ENCODE measurements at regions not wholly inside any gene's neighbourhood (a gene's known extent, or its start where the extent isn't known, plus 50 kb on each side); places are given as distances from the start of the nearest gene placed in this dataset.

GRCh38 chr2:78646533-78647364 lies 378.8 kb upstream of the REG3G start:
- DNase-seq (ENCODE audit: low spot score) = no peak
- H3K27me3 ChIP-seq = no peaks in the 10 kb centered on the region
- no peaks in the 10 kb centered on the region for H3K36me3 ChIP-seq
- H3K4me3 ChIP-seq = no peak overlapping the region
- H3K27ac ChIP-seq = no peak overlapping the region
- TF ChIP-seq CTCF (IDR thresholded peaks at IDR 0.05) = no peak
- H3K4me1 ChIP-seq = no peaks in the 10 kb centered on the region
- no peaks in the 10 kb centered on the region for H3K9me3 ChIP-seq

- no peak overlapping the region for H3K27ac ChIP-seq
- H3K9me3 ChIP-seq = no peaks in the 10 kb centered on the region
- H3K4me1 ChIP-seq = no peaks in the 10 kb centered on the region
- no peak for DNase-seq (ENCODE audit: low spot score)
- TF ChIP-seq CTCF (IDR thresholded peaks at IDR 0.05) = no peak
- H3K36me3 ChIP-seq = no peaks in the 10 kb centered on the region
- H3K4me3 ChIP-seq = no peak overlapping the region
- no peaks in the 10 kb centered on the region for H3K27me3 ChIP-seq
Measured at GRCh38 chr2:78648558-78648957, 376.9 kb upstream of the REG3G start.

- no peaks in the 10 kb centered on the region for H3K27me3 ChIP-seq
- H3K4me3 ChIP-seq = no peak overlapping the region
- no peaks in the 10 kb centered on the region for H3K36me3 ChIP-seq
- no peak overlapping the region for H3K27ac ChIP-seq
- no peaks in the 10 kb centered on the region for H3K4me1 ChIP-seq
- TF ChIP-seq CTCF (IDR thresholded peaks at IDR 0.05) = no peak
- DNase-seq (ENCODE audit: low spot score) = no peak
- peaks cover 0 to 4% of the 10 kb centered on the region in 2 donors for H3K9me3 ChIP-seq
Measured at GRCh38 chr2:78654941-78655340, 370.6 kb upstream of the REG3G start.

GRCh38 chr2:78676921-78677696 lies 348.4 kb upstream of the REG3G start:
- Histone ChIP-seq H3K27me3 (no peaks in the 10 kb centered on the region), H3K4me3 (no peak overlapping the region), H3K36me3 (no peaks in the 10 kb centered on the region), H3K27ac (no peak overlapping the region), H3K4me1 (no peaks in the 10 kb centered on the region), H3K9me3 (no peaks in the 10 kb centered on the region)
- no peak for TF ChIP-seq CTCF (IDR thresholded peaks at IDR 0.05)
- DNase-seq (ENCODE audit: low spot score) = no peak

GRCh38 chr2:78677774-78678173 lies 347.7 kb upstream of the REG3G start:
- Histone ChIP-seq H3K4me3 (no peak overlapping the region), H3K27ac (no peak overlapping the region), H3K9me3 (no peaks in the 10 kb centered on the region), H3K36me3 (no peaks in the 10 kb centered on the region), H3K27me3 (no peaks in the 10 kb centered on the region), H3K4me1 (no peaks in the 10 kb centered on the region)
- DNase-seq (ENCODE audit: low spot score) = no peak
- TF ChIP-seq CTCF (IDR thresholded peaks at IDR 0.05) = no peak

Data from right atrium auricular region (tissue), 2 donors.